ENCODE measurements at regions not wholly inside any gene's neighbourhood (a gene's known extent, or its start where the extent isn't known, plus 50 kb on each side); places are given as distances from the start of the nearest gene placed in this dataset.
"Not testable (repeated sequence)": the region's sequence is repeated elsewhere in the genome, so short reads cannot be mapped to it uniquely, and the experiment has no call there.

- not testable (repeated sequence) for TF ChIP-seq TAF1 (IDR thresholded peaks at IDR 0.05; ENCODE audit: borderline replicate concordance, low read depth, low read length); POLR2A (IDR thresholded peaks at IDR 0.05; ENCODE audit: low read depth, low read length)
Observed at GRCh38 chr7:150028344-150029012, 154.7 kb downstream of the ATP6V0E2 start.

Data from GM12892 (cell line).